H1 (cell line): ENCODE measurements at regions not wholly inside any gene's neighbourhood (a gene's known extent, or its start where the extent isn't known, plus 50 kb on each side); places are given as distances from the start of the nearest gene placed in this dataset.

Source experiments
- CTCF ChIA-PET: fragments of 300-600 bp; sonication (Branson Sonifier 250); formaldehyde crosslinking; loops from one replicate; lab custom pipeline; 2021; ENCODE audit not compliant: partially characterized antibody; lab: Charles Lee
- POLR2A ChIA-PET: fragments of 300-600 bp; sonication (Branson Sonifier 250); formaldehyde crosslinking; loops from one replicate; lab custom pipeline; 2021; ENCODE audit warnings: inconsistent platforms; ENCODE audit not compliant: partially characterized antibody; lab: Charles Lee
- DNase-seq, 2 experiments: peaks; one replicate each; pipeline versions ENCODE4 v3.0.0 to v3.0.0-alpha.2; 2010 to 2022; ENCODE audit warnings: low spot score in 2 of 2, low read depth in 1 of 2, mixed read lengths in 1 of 2
- FAIRE-seq: peaks from 2 replicates; lab custom pipeline; 2011; peaks lifted over from hg19 to GRCh38; lab: Jason Lieb, UNC
- H2AFZ ChIP-seq: 2 replicates; pipeline ENCODE4 v1.8.1; 2012; ENCODE audit warnings: low read length, inconsistent platforms
- H2AK5ac ChIP-seq: 2 replicates; pipeline ENCODE4 v1.6.1; 2013; ENCODE audit warnings: low read depth, low read length
- H2BK120ac ChIP-seq: replicated peaks from 2 replicates; pipeline ENCODE3; 2013; ENCODE audit warnings: low read depth, low read length, inconsistent platforms
- H2BK12ac ChIP-seq: 2 replicates; pipeline ENCODE4 v1.6.1; 2013; ENCODE audit warnings: low read depth, low read length
- H2BK15ac ChIP-seq: 2 replicates; pipeline ENCODE4 v1.6.1; 2013; ENCODE audit warnings: low read length
- H2BK20ac ChIP-seq: 2 replicates; pipeline ENCODE4 v1.6.1; 2013; ENCODE audit warnings: low read length
- H2BK5ac ChIP-seq: 2 replicates; pipeline ENCODE4 v1.6.1; 2013; ENCODE audit warnings: low read depth, low read length
- H3K14ac ChIP-seq: 2 replicates; pipeline ENCODE4 v1.6.1; 2013; ENCODE audit warnings: inconsistent platforms; ENCODE audit not compliant: insufficient read length
- H3K18ac ChIP-seq: 2 replicates; pipeline ENCODE4 v1.6.1; 2013; ENCODE audit warnings: low read length; ENCODE audit errors: extremely low read depth
- H3K23ac ChIP-seq: 2 replicates; pipeline ENCODE4 v1.6.1; 2013; ENCODE audit warnings: inconsistent platforms; ENCODE audit not compliant: insufficient read length
- H3K23me2 ChIP-seq: 2 replicates; pipeline ENCODE4 v1.6.1; 2013; ENCODE audit warnings: low read depth, low read length
- H3K27ac ChIP-seq: 2 replicates; pipeline ENCODE4 v1.6.1; 2011; ENCODE audit warnings: low read depth, low read length, inconsistent platforms
- H3K27me3 ChIP-seq, 4 experiments: replicated peaks in 1 of 4; 1 replicate in 1 of 4; 2 replicates in 3 of 4; pipeline versions ENCODE4 v1.6.1 to v1.8.1; 2011 to 2013; ENCODE audit warnings: low read length in 3 of 4, mild to moderate bottlenecking in 3 of 4, inconsistent platforms in 2 of 4, mixed read lengths in 2 of 4, moderate library complexity in 1 of 4; ENCODE audit not compliant: control insufficient read depth in 3 of 4, insufficient read depth in 3 of 4; ENCODE audit errors: extremely low read depth in 1 of 4
- H3K36me3 ChIP-seq, 4 experiments: 2 replicates each; pipeline versions ENCODE4 v1.6.1 to v1.8.1; 2011 to 2013; ENCODE audit warnings: mild to moderate bottlenecking in 4 of 4, low read length in 3 of 4, moderate library complexity in 2 of 4, control low read depth in 1 of 4, inconsistent platforms in 1 of 4; ENCODE audit not compliant: insufficient read depth in 4 of 4, control insufficient read depth in 2 of 4
- H3K4ac ChIP-seq: replicated peaks from 2 replicates; pipeline ENCODE3; 2013; ENCODE audit warnings: low read length, low read depth, mixed read lengths, inconsistent platforms; ENCODE audit not compliant: insufficient read length
- H3K4me1 ChIP-seq, 4 experiments: replicated peaks in 1 of 4; 1 replicate in 1 of 4; 2 replicates in 3 of 4; pipeline versions ENCODE4 v1.6.1 to v1.8.1; 2011 to 2013; ENCODE audit warnings: low read length in 3 of 4, inconsistent platforms in 2 of 4, mixed read lengths in 1 of 4; ENCODE audit not compliant: insufficient read depth in 4 of 4, control insufficient read depth in 3 of 4
- H3K4me2 ChIP-seq, 2 experiments: 2 replicates each; pipeline versions ENCODE4 v1.6.1 to v1.8.1; 2011 to 2013; ENCODE audit warnings: low read depth in 2 of 2, low read length in 2 of 2, control low read depth in 1 of 2, inconsistent platforms in 1 of 2, mild to moderate bottlenecking in 1 of 2; ENCODE audit not compliant: insufficient read depth in 1 of 2
- H3K4me3 ChIP-seq, 4 experiments: fragments of 200-600, 300-600 bp in 1 of 4; sonication (generic), shearing (Covaris generic), sonication (Bioruptor Twin) in 1 of 4; 2 replicates each; pipeline versions ENCODE4 v1.5.1 to v1.8.1; 2011 to 2016; ENCODE audit warnings: low read length in 4 of 4, low read depth in 3 of 4, control low read depth in 2 of 4, inconsistent platforms in 2 of 4, mild to moderate bottlenecking in 2 of 4, mixed read lengths in 1 of 4, moderate library complexity in 1 of 4; ENCODE audit not compliant: insufficient read depth in 2 of 4; ENCODE audit errors: extremely low read depth in 1 of 4
- H3K56ac ChIP-seq: replicated peaks from 2 replicates; pipeline ENCODE3; 2013; ENCODE audit warnings: low read depth, mild to moderate bottlenecking, mixed read lengths, low read length, inconsistent platforms; ENCODE audit not compliant: insufficient read length
- H3K79me1 ChIP-seq: 2 replicates; pipeline ENCODE4 v1.6.1; 2013; ENCODE audit warnings: low read depth, low read length, control low read depth
- H3K79me2 ChIP-seq, 2 experiments: 2 replicates each; pipeline versions ENCODE4 v1.6.1 to v1.8.1; 2012 to 2013; ENCODE audit warnings: low read length in 2 of 2, mild to moderate bottlenecking in 2 of 2, inconsistent platforms in 1 of 2; ENCODE audit not compliant: insufficient read depth in 2 of 2, control insufficient read depth in 1 of 2
- H3K9ac ChIP-seq, 4 experiments: replicated peaks in 1 of 4; 1 replicate in 1 of 4; 2 replicates in 3 of 4; pipeline versions ENCODE4 v1.6.1 to v1.8.1; 2011 to 2013; ENCODE audit warnings: low read depth in 3 of 4, low read length in 3 of 4, control low read depth in 2 of 4, mild to moderate bottlenecking in 2 of 4, moderate library complexity in 2 of 4, inconsistent platforms in 1 of 4; ENCODE audit errors: extremely low read depth in 1 of 4
- H3K9me3 ChIP-seq, 2 experiments: 2 replicates each; pipeline versions ENCODE4 v1.6.1 to v1.8.1; 2012 to 2013; ENCODE audit warnings: mild to moderate bottlenecking in 2 of 2, moderate library complexity in 2 of 2, control low read depth in 1 of 2, inconsistent platforms in 1 of 2, low read depth in 1 of 2, low read length in 1 of 2, mixed read lengths in 1 of 2; ENCODE audit not compliant: insufficient read depth in 2 of 2
- H4K20me1 ChIP-seq, 2 experiments: replicated peaks in 1 of 2; 2 replicates each; pipeline versions ENCODE3 to v1.8.1; 2011 to 2013; ENCODE audit warnings: inconsistent platforms in 2 of 2, low read length in 2 of 2, mild to moderate bottlenecking in 1 of 2; ENCODE audit not compliant: insufficient read depth in 2 of 2, control insufficient read depth in 1 of 2
- H4K5ac ChIP-seq: 2 replicates; pipeline ENCODE4 v1.6.1; 2013; ENCODE audit warnings: low read length, low read depth, mixed read lengths, inconsistent platforms; ENCODE audit not compliant: insufficient read length
- H4K8ac ChIP-seq: 2 replicates; pipeline ENCODE4 v1.8.0; 2013; ENCODE audit warnings: mild to moderate bottlenecking, moderate library complexity, low read length, inconsistent platforms; ENCODE audit not compliant: insufficient read depth; ENCODE audit errors: extremely low read depth
- H4K91ac ChIP-seq: replicated peaks from 2 replicates; pipeline ENCODE3; 2013; ENCODE audit warnings: low read length, mixed read lengths, inconsistent platforms; ENCODE audit not compliant: insufficient read length
- BRCA1 ChIP-seq: IDR thresholded peaks from 2 replicates; pipeline ENCODE4 v1.6.1; 2012; ENCODE audit warnings: low read depth, low read length, improper control_type of control experiment
- CBX8 ChIP-seq: fragments of 300-800, 300-1000 bp; sonication (generic); IDR thresholded peaks from 2 replicates; pipeline ENCODE4 v1.7.1; 2016; ENCODE audit warnings: low read depth, low read length, borderline replicate concordance
- CEBPB ChIP-seq: IDR thresholded peaks from 2 replicates; pipeline ENCODE4 v1.6.1; 2012; ENCODE audit warnings: low read depth, low read length
- CHD2 ChIP-seq: IDR thresholded peaks from 2 replicates; pipeline ENCODE4 v1.6.1; 2012; ENCODE audit warnings: low read length, improper control_type of control experiment
- EP300 ChIP-seq, 2 experiments: IDR thresholded peaks; 1 replicate in 1 of 2; 2 replicates in 1 of 2; pipeline ENCODE4 v1.6.1; 2011 to 2012; ENCODE audit warnings: low read depth in 2 of 2, low read length in 2 of 2, mild to moderate bottlenecking in 2 of 2, borderline replicate concordance in 1 of 2, inconsistent platforms in 1 of 2, moderate library complexity in 1 of 2
- GTF2F1 ChIP-seq: IDR thresholded peaks from 2 replicates; pipeline ENCODE4 v1.6.1; 2012; ENCODE audit warnings: low read depth, low read length, improper control_type of control experiment, borderline replicate concordance
- KDM1A ChIP-seq: fragments of 200-600, 300-600 bp; sonication (generic); IDR thresholded peaks from 2 replicates; pipeline ENCODE4 v1.7.1; 2016; ENCODE audit warnings: mild to moderate bottlenecking, low read length, borderline replicate concordance
- PHF8 ChIP-seq: fragments of 200-600 bp; sonication (generic); conservative IDR thresholded peaks from 2 replicates; pipeline ENCODE4 v1.7.1; 2012; ENCODE audit warnings: low read depth, mild to moderate bottlenecking, inconsistent platforms, low read length, moderate library complexity
- SIN3A ChIP-seq, 2 experiments: IDR thresholded peaks in 1 of 2; conservative IDR thresholded peaks in 1 of 2; 2 replicates each; pipeline ENCODE4 v1.6.1; 2011 to 2012; ENCODE audit warnings: low read length in 2 of 2, improper control_type of control experiment in 1 of 2, low read depth in 1 of 2, mild to moderate bottlenecking in 1 of 2
- SP1 ChIP-seq: IDR thresholded peaks from 2 replicates; pipeline ENCODE4 v1.6.1; 2011; ENCODE audit warnings: low read depth, low read length
- SUZ12 ChIP-seq: fragments of 200-600 bp; sonication (generic); IDR thresholded peaks from 2 replicates; pipeline ENCODE4 v1.6.1; 2012; ENCODE audit warnings: mild to moderate bottlenecking, inconsistent platforms, low read length, moderate library complexity, mixed read lengths
- TAF1 ChIP-seq: IDR thresholded peaks from 2 replicates; pipeline ENCODE4 v1.6.1; 2011; ENCODE audit warnings: mild to moderate bottlenecking, low read depth, low read length
- TBP ChIP-seq: IDR thresholded peaks from 2 replicates; pipeline ENCODE4 v1.6.1; 2011; ENCODE audit warnings: low read depth, low read length, improper control_type of control experiment
- WGBS, 2 experiments: shearing (Covaris generic) in 1 of 2; methylation state at CpG; one replicate each; pipeline versions ENCODE4 v1.1.6 to v1.1.7; 2013 to 2015; ENCODE audit warnings: low lambda C conversion rate in 2 of 2, mixed read lengths in 2 of 2, inconsistent platforms in 1 of 2, low coverage in 1 of 2, missing lambda C conversion rate in 1 of 2; ENCODE audit not compliant: insufficient replicate concordance in 2 of 2, insufficient coverage in 1 of 2, insufficient read length in 1 of 2; ENCODE audit errors: extremely low coverage in 1 of 2, missing lambda C conversion rate in 1 of 2; 5-methylcytosine and 5-hydroxymethylcytosine counted together

DNA sequence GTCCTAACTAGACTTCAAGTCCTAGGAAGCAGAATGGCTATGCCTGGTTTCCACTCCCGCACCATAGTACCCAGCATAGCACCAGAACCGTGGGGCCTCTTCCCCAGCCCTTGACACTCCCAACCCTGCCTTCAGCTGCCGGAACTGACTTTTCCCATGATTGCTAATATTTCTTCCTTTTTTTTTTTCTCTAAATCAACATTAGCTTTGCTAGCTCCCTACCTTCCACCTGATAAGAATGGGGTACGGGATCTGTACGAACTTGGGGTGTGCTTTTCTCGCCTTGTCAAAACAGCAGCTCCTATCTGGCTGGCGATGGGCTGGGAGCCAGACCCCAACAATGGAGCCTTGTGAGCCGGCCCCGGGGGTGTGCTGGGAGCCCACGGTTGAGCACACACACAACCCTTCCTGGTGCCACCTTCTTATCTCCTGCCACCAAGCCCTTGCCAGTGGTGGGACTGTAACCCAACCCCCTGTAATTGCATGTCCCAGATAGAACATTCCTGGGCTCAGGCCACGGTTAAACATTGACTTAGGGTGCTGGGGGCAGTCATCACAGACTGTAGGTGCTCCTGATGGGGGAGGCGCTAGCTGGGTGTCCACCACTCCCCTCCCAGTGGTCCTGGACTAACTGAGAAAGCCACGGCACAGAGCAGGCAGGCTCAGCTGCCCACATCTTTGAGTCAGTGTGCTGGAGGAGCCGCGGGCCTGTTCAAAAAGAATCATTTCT, 213.0 kb upstream of the HAAO start:
- H2BK15ac ChIP-seq = no peak overlapping the region
- H3K79me1 ChIP-seq = no peaks in the 10 kb centered on the region
- H3K14ac ChIP-seq = no peak overlapping the region
- H3K4me1 ChIP-seq = peaks cover 0 to 3% (median 0%) of the 10 kb centered on the region in 4 experiments; a peak in 1 of 7 replicates
- H4K91ac ChIP-seq = no peak overlapping the region
- FAIRE-seq (no peak), DNase-seq (no peak)
- H3K56ac ChIP-seq = no peak overlapping the region
- no peak overlapping the region for H3K27ac ChIP-seq
- no peak overlapping the region for H3K4me3 ChIP-seq
- peaks cover 2 to 5% of the 10 kb centered on the region in 2 experiments; a peak in 1 of 4 replicates for H3K9me3 ChIP-seq
- no peak overlapping the region for H3K4ac ChIP-seq
- no peak overlapping the region for H3K4me2 ChIP-seq
- no peak overlapping the region for H3K23ac ChIP-seq
- no peaks in the 10 kb centered on the region for H3K36me3 ChIP-seq
- H3K79me2 ChIP-seq = no peaks in the 10 kb centered on the region
- no peaks in the 10 kb centered on the region for H3K27me3 ChIP-seq
- H3K18ac ChIP-seq = no peak overlapping the region
- no peak overlapping the region for H2AK5ac ChIP-seq
- 95% methylated on average over 14 of the region's 15 CpGs; no CpG with 5 or more reads in 1 of the 2 experiments for WGBS, 2 experiments
- H2BK20ac ChIP-seq = no peak overlapping the region
- no peaks in the 10 kb centered on the region for H3K23me2 ChIP-seq
- H4K5ac ChIP-seq = no peak overlapping the region
- H2BK120ac ChIP-seq = no peak overlapping the region
- H3K9ac ChIP-seq = no peak overlapping the region
- no peak overlapping the region for H2BK5ac ChIP-seq
- no peaks in the 10 kb centered on the region for H4K20me1 ChIP-seq
- no peak overlapping the region for H2AFZ ChIP-seq
- H4K8ac ChIP-seq = no peak overlapping the region
- ChIA-PET CTCF (interaction anchor here (0.8 to 3.9 kb wide), 7 partner anchors 14 to 520 kb away, joined by 3 to 21 read pairs (median 4); no protein-coding TSS in a partner anchor), POLR2A (interaction anchor here (0.9 kb wide), 1 partner anchor 52 kb away, joined by 3 read pairs; no protein-coding TSS in a partner anchor)
- no peak overlapping the region for H2BK12ac ChIP-seq
- no peak for TF ChIP-seq EP300 (IDR thresholded peaks at IDR 0.05; ENCODE audit: borderline replicate concordance in 1 of 2, low read depth in 2 of 2, low read length in 2 of 2)
- TF ChIP-seq SIN3A (conservative IDR thresholded peaks at IDR 0.05 in 1 of 2, IDR thresholded peaks at IDR 0.05 in 1 of 2; ENCODE audit: low read depth in 1 of 2, low read length in 2 of 2) = no peak
- no peak for TF ChIP-seq CBX8
- no peak for TF ChIP-seq GTF2F1
- no peak for TF ChIP-seq KDM1A
- no peak for TF ChIP-seq CEBPB
- TF ChIP-seq PHF8 = no peak
- TF ChIP-seq CHD2 = no peak
- no peak for TF ChIP-seq SUZ12
- no peak for TF ChIP-seq TBP
- no peak for TF ChIP-seq SP1
- no peak for TF ChIP-seq BRCA1
- no peak for TF ChIP-seq TAF1
